ENCODE measurements at regions not wholly inside any gene's neighbourhood (a gene's known extent, or its start where the extent isn't known, plus 50 kb on each side); places are given as distances from the start of the nearest gene placed in this dataset.
"Not testable (repeated sequence)": the region's sequence is repeated elsewhere in the genome, so short reads cannot be mapped to it uniquely, and the experiment has no call there.

DNA sequence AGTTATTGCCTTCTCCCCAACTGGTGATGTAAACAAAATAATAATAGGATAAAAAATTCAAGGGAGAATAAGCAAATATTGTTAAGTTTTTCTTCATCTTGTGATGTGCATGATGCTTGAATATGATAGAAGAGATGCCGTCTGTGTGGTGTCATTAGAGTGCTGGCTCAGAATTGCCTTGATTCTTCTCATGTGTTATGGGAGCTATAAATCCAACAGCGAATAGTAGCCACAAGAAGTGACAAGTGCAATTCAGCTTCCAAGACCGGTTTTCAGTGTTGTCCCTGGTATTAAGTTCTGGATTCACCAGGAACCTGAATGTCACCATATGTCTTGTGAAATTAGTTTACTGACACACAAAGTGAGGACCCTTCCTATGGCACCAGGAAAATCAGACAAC lies 547.0 kb downstream of the NSUN3 start:
- no peak for DNase-seq (ENCODE audit: low read depth)

DNA sequence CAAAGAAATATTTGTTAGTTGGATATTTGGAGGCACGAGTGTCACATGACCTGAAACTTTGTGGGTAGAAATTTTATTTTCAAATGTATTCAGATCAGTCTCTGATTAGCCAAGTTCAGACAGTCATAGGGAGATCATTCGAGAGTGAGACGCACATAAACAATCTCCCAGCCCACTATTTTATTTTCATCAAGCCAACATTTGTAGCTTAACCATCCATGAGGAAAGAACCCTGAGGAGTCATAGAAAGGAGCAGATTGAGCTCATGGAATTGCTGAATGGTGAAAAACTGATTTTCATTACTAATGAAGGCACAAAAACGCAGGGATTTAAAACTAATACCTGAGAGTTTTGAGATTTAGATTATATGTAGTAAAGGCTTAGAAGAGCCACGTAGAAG lies 548.7 kb downstream of the NSUN3 start:
- DNase-seq (ENCODE audit: low read depth): no peak

DNA sequence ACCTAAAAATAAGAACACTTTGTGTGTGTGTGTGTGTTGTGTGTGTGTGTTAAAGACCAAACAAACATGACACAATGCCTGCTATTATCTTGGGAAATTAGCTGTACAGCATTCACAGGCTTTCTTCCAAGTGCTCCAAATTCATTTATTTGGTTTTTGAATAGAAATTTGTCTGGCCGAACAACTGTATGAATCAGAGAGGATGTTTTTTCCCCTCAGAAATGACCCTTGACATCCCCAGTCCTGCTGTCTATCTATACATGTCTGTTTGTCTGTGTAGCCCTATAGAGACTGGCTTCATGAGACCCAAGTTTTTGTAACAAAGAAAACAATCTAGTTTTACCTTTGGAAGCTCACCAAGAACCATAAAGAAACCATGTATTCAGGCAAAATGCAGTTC lies 549.8 kb downstream of the NSUN3 start:
- DNase-seq (ENCODE audit: low read depth): no peak

GRCh38 chr3:94614192-94614591 lies 551.3 kb downstream of the NSUN3 start:
- no peak for DNase-seq (ENCODE audit: low read depth)

- DNase-seq (ENCODE audit: low read depth): no peak
Observed at GRCh38 chr3:94615275-94616065, 552.6 kb downstream of the NSUN3 start.

DNA sequence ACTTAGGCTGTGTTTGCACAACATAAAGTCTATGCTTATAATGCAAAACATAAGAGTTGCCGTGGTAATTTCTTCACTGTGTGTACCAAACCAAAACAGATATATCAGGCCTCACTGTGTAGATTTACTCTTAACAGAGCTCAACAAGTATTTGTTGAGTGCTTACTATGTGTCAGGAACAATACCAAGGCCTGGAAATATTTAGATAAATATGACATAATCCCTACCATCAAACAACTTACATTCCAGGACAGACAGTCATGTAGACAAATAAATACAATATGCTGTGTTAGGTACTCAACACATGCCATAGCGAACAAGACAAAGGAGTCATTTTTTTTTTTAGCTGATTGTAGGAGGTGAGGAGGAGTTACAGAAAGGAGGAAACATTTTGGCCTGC lies 554.0 kb downstream of the NSUN3 start:
- no peak for DNase-seq (ENCODE audit: low read depth)

- DNase-seq (ENCODE audit: low read depth): no peak
Observed at GRCh38 chr3:94617312-94617711, 554.5 kb downstream of the NSUN3 start.

- no peak for DNase-seq (ENCODE audit: low read depth)
Observed at GRCh38 chr3:94619643-94620042, 556.8 kb downstream of the NSUN3 start.

DNA sequence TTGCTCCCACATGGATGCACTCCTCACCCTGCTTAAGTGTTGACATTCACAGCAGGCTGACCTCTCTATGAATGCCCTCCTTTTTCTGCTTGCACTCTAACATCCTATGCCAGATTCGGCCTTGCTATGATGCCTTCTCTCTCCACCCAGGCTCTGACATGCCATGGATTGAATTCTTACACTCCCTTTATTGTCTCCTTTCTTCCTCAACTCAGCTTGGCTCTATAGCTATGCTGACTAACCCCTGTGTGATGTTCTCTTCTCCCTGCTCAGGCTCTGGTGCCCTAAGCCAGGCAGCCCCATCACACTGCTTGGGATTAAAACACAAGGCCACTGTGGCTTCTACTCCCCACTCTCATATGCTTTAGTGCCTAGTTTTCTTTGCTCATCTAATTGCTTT lies 563.7 kb downstream of the NSUN3 start:
- no peak for DNase-seq (ENCODE audit: low read depth)

DNA sequence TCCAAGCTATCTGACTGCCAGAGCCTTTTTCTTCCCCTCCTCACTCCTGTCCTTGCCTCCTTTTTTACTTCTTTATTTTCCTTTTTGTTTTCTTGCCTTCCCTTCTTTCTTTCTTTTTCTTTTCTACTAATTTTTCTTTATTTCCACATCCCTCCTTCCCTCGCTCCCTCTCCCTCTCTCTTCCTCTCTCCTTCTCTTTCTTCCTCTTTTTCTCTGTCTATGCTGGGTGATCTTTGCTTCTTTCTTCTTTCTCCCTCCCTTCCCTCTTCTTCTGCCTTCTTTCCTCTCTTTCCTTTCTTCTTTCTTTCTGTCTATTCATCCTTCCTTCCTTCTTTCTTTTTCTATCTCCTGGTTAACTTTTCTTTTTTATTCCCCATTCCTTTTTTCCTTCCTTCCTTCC lies 564.8 kb downstream of the NSUN3 start:
- DNase-seq (ENCODE audit: low read depth): no peak

DNA sequence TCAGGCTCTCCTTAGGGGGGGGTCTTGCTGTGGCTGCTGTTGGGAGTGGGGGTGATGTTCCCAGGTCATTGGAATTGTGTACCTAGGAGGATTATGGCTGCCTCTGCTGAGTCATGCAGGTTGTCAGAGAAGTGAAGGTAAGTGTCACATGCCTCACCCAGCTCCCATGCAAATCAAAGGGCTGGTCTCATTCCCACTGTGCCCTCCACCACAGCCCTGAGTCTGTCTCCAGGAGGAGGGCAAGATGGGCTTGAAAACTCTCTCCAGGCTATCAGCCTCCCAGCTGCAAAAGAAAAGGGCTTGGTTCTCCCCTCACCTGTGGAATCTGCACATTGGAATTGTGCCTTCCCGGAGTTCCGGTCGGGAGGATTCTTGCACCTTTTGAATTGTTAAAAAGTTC lies 580.5 kb downstream of the NSUN3 start:
- no peak for DNase-seq (ENCODE audit: low read depth)

DNA sequence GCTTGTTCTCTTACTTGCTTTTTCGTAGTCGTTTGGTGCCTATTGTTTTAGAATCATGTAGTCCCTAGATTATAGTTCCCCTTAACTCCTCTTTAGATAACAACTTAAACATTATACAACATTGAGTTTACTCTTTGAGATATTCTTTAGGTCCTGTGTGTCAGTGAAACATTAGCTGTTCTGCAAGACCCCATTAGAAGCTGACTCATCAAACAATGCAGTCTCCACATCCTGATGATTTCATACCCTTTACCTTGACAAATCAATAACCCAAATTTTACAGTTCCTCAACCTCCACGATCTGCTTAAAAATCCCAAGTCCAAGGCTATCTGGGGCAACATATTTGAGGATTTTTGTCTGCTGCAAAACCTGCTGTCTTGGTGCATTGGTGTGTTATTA lies 582.9 kb downstream of the NSUN3 start:
- no peak for DNase-seq (ENCODE audit: low read depth)

DNA sequence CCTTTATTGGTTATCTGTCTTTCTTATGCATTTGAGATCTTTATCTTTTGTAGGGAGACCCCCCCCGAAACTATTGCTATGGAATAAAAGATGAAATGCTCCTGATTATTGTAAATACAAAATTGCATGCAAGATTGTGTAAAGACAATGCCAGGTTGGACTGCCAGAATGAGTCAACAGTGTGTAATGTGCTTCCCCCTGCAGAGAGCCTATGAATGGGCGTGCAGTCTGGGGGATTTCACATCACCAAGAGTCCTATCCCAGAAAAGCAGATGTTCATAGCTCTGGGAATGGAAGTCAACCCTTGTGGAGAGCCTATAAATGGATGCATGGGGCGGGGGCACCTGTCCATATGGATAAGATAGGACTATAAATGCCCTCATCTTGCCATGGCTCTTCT lies 584.3 kb downstream of the NSUN3 start:
- no peak for DNase-seq (ENCODE audit: low read depth)

- DNase-seq (ENCODE audit: low read depth): not testable (repeated sequence)
Observed at GRCh38 chr3:94648270-94649180, 585.7 kb downstream of the NSUN3 start.

DNA sequence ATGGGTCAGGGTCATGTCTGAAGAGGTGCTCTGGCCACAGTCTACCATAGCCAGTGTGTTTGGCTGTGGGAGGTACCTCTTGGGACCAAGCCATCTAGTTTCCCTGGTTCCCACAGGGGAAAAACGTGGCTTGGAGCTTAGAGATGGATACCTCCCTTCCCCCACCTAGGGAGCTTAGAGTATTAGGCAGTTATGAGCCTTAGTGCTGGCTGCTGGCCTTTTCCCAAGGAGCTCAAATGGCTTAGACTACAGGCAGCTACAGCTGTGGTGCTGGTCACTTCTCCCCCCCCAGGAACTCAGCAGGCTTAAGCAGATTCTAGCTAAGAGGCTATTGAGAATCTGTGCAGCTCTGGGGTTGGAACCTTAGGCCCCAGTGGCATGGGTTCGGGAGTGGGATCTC lies 591.2 kb downstream of the NSUN3 start:
- DNase-seq (ENCODE audit: low read depth): no peak

- no peak for DNase-seq (ENCODE audit: low read depth)
Observed at GRCh38 chr3:94665922-94666321, 603.1 kb downstream of the NSUN3 start.

DNA sequence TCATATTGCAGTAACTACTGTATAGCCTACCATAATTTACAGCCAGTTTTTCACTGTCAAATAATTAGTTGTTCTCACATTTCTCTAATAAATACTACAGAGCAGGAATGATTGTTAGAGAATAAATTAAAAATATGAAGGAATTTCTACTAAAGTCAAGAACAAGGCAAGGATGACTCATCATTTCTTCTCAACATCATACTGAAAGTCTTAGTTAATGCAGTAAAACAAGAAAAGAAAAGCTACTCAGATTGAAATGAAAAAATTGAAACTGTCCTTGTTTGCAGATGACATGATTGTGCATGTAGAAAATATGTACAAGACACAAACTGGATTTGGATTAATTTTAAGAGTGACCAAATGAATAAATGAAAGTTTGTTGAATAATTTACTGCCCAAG lies 608.2 kb downstream of the NSUN3 start:
- no peak for DNase-seq (ENCODE audit: low read depth)

GRCh38 chr3:94673876-94674275 lies 611.0 kb downstream of the NSUN3 start:
- DNase-seq (ENCODE audit: low read depth): no peak

- DNase-seq (ENCODE audit: low read depth): no peak
Observed at GRCh38 chr3:94686208-94686607, 623.3 kb downstream of the NSUN3 start.

- DNase-seq (ENCODE audit: low read depth): no peak
Observed at GRCh38 chr3:94693997-94694640, 631.3 kb downstream of the NSUN3 start.

- DNase-seq (ENCODE audit: low read depth): no peak
Observed at GRCh38 chr3:94694894-94695293, 632.0 kb downstream of the NSUN3 start.

- no peak for DNase-seq (ENCODE audit: low read depth)
Observed at GRCh38 chr3:94704467-94704866, 641.6 kb downstream of the NSUN3 start.
